HG02973 (cell line): ENCODE measurements at regions not wholly inside any gene's neighbourhood (a gene's known extent, or its start where the extent isn't known, plus 50 kb on each side); places are given as distances from the start of the nearest gene placed in this dataset.
"Not testable (repeated sequence)": the region's sequence is repeated elsewhere in the genome, so short reads cannot be mapped to it uniquely, and the experiment has no call there.

Source experiments
- ATAC-seq: cut with Tn5 transposase; IDR thresholded peaks from one replicate; pipeline ENCODE4 v1.9.1; 2021; ENCODE audit warnings: moderate library complexity; ENCODE audit not compliant: unreplicated experiment

DNA sequence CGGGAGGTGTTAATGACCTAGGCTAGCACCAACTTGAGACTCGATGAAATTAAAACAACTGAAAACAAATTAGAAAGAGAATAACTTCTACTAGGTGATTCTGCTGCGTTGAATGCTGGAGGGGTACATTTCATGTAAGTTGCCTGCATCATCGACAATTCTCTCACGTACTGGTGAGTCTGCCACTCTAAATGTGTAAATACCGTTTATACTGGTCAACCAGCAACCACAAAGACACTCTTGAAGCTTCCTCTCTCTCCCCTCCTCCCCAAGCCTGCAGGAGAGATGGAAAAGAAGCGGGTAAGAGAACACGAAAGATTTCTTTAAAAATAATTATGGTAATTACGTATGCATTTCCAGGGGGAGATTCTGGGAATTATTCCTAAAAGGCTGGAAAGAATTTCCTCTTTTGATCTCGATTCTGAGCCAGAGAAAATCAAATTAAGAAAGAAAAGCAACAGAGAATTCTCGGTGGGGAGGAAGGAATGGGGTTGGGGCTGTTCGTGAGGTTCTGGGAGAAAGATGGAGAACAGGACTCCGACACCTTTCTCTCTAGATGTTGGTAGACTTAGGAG lies 68.6 kb upstream of the MRTFB start:
- no peak for ATAC-seq

DNA sequence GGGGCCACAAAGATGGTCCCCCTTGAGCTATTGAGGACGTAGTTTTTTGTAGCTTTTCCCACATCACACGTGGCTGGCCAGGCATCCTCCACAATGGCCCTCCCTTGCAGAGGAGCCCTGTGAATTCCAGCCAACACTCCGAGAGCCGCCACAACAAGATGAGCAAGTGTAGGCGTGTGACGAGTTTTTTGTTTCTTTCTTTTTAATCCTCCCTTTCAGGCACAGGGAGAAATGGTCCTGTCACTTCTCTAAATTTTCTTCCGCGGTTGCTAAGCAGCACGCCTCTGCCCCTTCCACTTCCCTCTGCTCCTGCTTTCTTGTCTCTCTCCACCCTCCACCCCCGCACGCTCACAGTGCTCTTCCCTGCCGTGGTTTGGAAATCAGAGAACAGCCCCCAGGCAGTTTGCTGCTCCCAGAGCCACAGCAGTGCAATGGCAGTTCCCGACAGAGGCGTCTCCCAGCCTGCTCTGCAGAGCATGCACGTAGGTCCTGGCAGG lies 68.0 kb upstream of the MRTFB start:
- ATAC-seq = no peak

DNA sequence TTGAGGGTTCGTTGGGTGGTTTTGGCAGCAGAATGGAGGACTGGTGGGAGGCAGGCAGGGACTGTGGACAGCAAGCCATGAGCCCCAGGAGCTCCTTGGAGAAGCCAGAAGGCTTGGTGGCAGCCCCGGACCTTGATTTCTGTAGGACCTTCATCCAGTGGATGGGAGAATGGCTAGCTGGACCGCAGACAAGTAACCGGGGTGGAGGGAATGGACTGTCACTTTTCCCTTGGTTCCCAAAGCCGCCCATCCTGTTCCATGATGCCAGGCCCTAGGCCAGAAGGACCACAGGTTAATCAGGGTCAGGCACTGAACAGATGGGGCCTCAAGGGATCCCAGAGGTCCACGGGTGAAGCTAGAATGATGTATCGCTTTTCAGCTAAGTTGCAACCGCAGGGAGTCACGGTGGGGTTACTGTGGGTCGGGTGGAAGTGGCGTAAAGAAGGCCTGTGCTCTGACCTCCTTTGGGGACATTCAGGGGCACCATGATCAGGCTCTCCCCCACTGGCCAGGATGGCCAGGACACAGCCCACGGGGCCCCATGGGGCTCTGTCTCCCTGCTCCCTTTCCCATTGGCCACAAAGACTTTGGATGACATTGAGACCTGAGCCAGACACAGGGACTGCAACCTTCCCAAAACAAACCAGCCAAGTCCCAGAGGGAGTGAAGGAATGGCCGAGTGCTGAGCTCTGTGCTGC lies 66.9 kb upstream of the MRTFB start:
- no peak for ATAC-seq

DNA sequence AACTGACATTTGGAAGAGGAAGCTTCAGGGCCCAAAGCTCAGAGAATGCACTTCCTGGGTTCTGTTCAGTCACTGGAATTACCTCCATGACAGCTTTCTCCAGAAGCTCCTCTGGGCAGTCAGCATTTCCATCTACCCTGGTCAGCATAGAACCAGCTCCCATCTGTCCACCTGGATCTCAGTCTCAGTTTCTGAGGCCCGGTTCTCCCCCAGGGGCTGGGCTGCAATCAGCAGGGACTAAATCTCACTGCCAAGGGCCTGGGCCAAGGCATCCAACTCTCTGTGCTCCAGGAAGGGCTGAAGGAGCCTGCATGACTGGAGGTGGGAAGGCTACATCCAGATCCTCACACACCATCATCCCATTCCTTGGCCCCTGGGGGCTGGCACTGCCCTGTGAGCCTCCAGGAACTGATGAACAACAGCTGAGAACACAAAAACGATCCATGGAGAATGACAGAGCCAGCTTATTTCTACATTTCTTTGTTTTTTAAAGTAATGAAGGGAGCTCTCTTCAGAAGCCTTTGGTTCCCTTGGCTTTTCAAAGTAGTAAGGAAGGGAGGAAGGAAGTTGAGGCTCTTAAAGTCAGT lies 66.3 kb upstream of the MRTFB start:
- no peak for ATAC-seq

DNA sequence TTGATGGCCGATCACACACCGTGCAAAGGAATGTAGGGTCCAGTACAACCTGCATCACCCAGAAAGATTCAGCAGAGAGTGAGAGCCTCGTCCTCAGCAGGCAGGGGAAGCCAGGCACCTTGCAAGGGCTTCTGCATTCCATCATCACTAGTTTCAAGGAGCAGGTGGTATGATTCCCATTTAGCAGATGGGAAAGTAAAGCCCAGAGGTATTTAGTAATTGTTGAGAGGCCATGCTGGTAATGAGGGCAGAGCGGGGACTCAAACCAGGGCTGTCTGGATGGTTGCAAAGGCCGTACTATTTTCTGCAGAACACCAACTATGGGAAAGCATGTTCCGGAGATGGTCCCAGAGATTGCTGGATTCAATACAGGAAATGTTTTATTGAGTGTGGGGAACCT lies 65.8 kb upstream of the MRTFB start:
- ATAC-seq = no peak

DNA sequence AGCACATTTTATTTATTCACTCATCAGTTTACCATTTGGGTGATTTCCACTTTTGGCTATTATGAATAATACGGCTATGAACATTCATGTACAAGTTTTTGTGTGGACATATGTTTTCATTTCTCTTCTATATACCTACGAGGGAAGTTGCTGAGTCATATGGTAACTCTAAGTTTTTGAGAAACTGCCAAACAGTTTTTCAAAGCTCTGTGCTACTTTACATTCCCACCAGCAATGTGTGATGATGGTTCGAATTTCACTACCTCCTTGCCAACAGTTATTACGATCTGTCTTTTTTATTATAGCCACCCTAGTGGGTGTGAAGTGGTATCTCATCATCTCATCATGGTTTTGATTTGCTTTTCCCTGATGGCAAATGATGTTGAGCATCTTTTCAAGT lies 63.7 kb upstream of the MRTFB start:
- ATAC-seq = peak; percentile 51

DNA sequence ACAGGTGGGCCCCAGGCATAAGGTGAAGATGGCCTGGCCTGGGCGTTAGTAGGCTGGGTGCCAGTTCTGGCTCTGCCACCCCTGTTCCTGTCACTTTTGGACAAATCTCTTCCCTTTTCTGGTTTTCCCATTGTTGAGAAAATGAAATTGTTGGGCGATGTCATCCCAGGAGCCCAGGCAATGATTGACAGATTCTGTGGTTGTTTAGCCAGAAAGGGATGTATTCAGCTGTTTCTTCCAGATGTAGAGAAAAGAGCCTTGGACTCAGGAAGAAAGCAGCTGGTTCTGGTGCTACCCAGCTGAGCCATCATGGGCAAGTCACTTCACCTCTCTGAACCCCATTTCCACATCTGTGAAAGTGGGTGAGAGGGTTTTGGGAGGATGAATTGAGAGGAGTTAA lies 60.1 kb upstream of the MRTFB start:
- no peak for ATAC-seq

DNA sequence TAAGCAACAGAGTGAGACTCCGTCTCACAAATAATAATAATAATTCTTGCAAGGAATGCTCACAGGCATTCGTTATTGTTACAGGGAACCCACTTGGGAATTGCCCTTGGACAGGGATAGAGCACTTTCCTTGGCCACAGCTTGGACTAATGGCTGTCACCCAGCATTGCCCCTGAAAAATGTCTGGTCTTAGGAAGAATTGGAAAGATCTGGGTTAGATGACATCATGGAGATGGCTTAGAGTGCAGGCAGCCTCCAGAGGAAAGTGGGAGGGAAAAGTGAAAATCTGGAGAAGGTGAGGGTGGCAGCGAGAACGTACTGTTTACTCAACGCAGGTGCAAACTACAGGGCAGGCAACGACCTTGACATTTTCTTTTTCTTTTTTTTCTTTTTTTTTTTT lies 59.3 kb upstream of the MRTFB start:
- no peak for ATAC-seq

DNA sequence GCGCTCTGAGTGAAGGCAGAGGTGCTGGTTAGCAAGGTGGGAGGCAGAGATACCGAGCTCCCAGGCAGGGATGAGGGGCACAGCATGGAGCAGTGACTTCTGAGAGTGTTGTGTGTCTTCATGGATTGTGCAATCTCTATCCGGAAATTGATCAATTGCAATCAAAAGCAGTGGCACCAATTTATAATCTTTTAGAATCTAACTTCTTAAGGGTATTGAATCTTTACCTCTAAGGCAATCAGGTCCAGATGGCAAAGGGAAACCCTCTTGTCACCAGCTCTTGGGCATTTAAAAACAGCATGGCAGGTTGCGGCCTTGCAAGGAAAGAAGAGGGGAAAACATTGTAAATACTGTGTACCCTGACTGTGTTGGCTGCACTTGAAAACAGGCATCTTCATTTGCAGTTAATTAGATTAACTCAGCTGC lies 58.0 kb upstream of the MRTFB start:
- no peak for ATAC-seq

DNA sequence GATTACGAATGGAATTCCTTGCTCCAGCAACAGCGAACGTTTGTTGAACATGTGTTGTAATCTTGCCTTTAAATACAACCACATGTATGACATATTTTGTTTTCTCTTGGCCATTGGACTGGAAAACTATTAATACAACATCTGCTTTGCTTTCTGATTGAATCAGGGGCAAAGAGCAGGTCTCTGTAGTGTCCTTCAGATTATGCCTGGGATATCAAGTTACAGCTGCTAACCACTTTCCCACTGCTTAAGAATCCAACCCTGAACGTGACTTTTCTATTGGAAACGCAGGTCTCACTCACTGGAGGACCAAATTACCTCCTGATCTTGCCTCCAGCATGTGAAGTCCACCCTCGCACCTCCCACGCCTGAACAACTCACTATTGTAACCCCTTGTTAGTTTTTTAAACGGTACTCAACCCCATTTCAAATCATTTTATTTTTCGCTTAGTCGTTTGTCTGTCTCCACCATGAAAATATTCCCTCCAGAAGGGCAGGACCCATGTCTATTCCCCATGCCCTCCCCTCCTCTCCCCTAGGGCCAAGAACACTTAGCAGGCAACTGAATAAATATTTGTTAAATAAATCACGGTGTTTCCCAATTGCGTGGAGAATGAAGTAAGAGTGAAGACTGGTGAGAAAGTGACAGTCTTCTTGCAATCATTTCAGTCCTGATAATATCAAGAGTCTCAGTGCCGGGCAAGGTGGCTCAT lies 57.4 kb upstream of the MRTFB start:
- no peak for ATAC-seq

DNA sequence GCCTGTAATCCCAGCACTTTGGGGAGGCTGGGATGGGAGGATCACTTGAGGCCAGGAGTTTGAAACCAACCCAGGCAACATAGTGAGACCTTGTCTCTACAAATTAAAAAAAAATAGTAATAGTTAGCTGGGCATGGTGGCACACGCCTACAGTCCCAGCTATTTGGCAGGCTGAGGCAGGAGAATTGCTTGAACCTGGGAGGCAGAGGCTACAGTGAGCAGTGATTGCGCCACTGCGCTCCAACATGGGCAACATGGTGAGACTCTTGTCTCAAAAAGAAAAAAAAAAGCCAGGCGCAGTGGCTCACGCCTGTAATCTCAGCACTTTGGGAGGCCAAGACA lies 56.9 kb upstream of the MRTFB start:
- ATAC-seq = no peak

DNA sequence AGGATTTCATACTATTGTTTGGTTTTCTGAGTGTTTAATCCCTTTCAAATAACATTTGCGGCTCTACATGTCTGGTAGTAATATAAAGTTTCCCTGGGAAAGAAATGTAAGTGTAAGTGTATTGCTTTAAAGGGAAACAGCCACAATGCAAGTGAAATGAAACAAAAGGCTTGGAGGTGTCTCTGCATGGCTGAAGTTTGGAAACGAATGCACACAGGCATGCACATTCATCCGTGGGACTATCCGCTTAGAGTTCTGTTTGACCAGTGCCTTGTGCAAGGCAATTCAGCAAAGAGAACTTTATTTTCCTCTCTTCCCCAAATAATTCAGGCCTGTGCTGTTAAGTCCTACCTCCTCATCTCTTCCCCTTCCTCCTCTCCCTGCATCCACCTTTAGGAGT lies 56.1 kb upstream of the MRTFB start:
- ATAC-seq = no peak

DNA sequence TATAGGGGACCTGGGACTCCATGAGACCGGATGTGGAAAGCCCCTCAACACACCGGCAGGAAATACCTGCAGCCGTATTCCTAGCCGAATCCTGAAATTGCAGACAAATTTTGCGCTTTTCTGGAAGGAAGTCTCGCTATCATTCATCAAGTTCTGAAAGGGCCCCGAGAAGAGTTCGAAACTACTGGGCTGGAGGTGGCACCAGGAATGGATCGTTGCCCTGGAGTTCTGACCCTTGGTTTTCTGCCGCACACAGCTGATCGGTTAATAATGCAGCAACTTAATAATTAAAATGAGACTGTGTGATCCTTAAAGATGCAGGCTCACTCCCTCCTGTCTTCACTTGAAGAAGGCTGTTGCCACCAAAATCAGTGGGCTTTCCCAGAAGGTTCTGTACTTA lies 55.7 kb upstream of the MRTFB start:
- no peak for ATAC-seq

DNA sequence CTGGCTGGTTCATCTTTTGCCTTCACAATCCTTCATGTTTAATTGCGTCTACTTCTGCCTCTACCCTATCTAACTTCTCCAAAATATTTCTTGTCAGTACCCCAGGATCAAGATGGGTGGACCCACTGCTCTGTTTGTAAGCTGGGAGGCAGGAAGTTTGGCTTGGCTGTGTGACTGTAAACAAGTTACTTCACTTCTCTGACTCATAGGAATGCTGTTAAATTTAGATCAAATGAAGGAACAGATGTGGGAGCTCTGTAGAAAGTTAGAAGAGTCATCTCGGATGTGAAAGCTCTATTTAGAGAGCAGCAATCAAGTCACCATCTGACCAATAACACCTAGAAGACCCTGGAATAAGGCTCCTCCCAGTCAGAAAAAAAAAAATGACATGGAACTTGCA lies 55.2 kb upstream of the MRTFB start:
- no peak for ATAC-seq

DNA sequence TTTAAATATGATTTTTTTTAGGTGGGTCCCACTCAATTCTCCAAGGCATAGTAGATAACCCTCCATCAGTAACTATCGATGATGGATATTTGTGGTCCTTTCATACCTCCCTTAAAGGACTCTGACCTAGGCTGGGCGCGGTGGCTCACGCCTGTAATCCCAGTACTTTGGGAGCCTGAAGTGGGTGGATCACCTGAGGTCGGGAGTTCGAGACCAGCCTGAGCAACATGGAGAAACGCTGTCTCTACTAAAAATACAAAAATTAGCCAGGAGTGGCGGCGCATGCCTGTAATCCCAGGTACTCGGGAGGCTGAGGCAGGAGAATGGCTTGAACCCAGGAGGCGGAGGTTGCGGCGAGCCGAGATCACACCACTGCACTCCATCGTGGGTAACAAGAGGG lies 54.8 kb upstream of the MRTFB start:
- ATAC-seq = not testable (repeated sequence)

DNA sequence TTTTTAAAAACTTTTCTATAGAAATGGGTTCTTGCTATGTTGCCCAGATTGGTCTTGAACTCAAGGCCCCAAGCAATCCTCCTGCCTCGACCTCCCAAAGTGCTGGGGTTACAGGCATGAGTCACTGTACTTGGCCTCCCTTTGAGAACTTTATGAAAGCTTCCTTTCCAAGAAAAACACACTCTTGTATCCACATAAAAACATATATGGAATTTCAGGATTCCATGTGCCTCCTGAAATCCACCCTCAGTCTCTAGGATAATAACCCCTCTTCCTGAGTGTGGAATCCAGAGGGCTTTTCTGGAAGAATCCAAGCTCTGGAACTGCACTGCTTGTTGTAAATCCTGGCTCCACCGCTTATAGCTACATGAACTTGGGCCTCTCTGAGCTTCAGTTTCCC lies 53.2 kb upstream of the MRTFB start:
- no peak for ATAC-seq

DNA sequence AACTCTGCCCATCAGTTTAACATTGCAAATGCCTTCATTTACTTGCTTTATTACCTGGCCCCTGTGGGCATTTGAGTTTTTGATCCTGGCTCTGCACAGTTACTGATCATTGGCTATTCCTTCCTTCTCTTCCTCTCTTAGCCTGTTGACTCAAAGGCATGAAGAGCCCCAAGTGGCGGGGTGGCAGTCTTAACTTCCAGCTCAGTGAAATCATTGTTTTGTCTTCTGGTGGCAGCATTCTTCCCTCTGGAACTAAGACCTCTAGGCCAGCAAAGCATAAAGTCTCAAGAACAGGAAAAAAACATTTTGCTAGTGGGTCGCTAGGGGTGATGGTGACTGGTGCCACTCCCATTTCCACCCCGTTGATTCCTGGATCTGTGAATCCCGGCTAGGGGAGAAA lies 52.3 kb upstream of the MRTFB start:
- ATAC-seq = no peak

DNA sequence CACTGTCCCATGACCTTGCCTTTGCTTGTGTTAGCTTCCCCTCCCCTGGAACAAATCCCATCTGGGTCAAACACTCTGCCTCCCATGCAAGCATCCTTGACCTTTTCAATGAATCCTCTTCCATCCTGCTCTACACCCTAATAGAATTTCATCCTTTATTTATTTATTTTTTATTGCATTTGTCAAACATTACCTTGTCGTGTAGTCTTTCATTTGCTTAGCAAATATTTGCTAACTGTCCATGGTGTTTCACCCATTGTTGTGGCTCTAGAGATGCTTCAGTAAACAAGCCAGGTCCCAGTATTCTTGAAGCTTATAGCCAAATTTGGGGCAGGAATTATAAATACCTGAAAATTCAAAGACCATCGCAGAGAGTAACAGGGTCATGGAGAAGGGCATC lies 51.0 kb upstream of the MRTFB start:
- ATAC-seq = no peak
